Progenitor cell of endocrine pancreas (in vitro differentiated cells): ENCODE measurements at regions not wholly inside any gene's neighbourhood (a gene's known extent, or its start where the extent isn't known, plus 50 kb on each side); places are given as distances from the start of the nearest gene placed in this dataset.

Source experiments
- DNase-seq: peaks from one replicate; pipeline ENCODE4 v3.0.0; 2021; ENCODE audit warnings: low spot score; ENCODE audit not compliant: unreplicated experiment
- H3K27ac Mint-ChIP-seq: 2 replicates; pipeline ENCODE4 v1.8.0; 2021; ENCODE audit warnings: mild to moderate bottlenecking, moderate library complexity, mixed read lengths
- H3K27me3 Mint-ChIP-seq: 2 replicates; pipeline ENCODE4 v1.8.0; 2021; ENCODE audit warnings: mixed read lengths
- H3K36me3 Mint-ChIP-seq: 2 replicates; pipeline ENCODE4 v1.8.0; 2022; ENCODE audit warnings: mixed read lengths; ENCODE audit not compliant: insufficient read depth
- H3K4me1 Mint-ChIP-seq: 2 replicates; pipeline ENCODE4 v1.8.0; 2021; ENCODE audit warnings: low read depth, mixed read lengths
- H3K4me3 Mint-ChIP-seq: 2 replicates; pipeline ENCODE4 v1.8.0; 2021; ENCODE audit warnings: low read depth, mild to moderate bottlenecking, moderate library complexity, mixed read lengths
- H3K9me3 Mint-ChIP-seq: 2 replicates; pipeline ENCODE4 v1.8.0; 2021; ENCODE audit warnings: low read depth, mixed read lengths
- TF ChIP-seq, protein P1 (sequence below): fragments of 200-600 bp; sonication (generic); IDR thresholded peaks from one replicate; pipeline ENCODE4 v1.5.0; 2021; ENCODE audit warnings: antibody characterized with exemption, mild to moderate bottlenecking; ENCODE audit not compliant: unreplicated experiment

DNA sequence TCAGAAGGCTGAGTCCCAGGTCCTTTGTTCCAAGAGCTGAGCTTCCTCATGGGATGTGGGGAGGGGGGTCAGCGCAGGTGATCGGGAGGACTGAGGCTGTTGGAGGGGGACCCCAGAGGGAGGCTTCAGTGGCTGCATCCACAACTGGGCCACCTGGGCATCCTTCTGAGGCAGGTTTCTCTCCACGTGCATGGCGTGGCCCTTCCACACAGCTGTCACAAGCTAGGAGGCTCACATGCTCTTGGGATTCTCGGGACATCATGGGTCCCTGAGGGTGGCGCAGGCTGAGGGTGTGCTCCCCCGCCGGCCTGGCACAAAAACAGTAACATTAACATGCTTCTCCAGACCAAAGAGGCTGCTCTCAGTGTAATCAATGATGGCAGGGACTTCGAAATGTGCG lies 229.6 kb upstream of the AJAP1 start:
- TF ChIP-seq, protein P1, sequence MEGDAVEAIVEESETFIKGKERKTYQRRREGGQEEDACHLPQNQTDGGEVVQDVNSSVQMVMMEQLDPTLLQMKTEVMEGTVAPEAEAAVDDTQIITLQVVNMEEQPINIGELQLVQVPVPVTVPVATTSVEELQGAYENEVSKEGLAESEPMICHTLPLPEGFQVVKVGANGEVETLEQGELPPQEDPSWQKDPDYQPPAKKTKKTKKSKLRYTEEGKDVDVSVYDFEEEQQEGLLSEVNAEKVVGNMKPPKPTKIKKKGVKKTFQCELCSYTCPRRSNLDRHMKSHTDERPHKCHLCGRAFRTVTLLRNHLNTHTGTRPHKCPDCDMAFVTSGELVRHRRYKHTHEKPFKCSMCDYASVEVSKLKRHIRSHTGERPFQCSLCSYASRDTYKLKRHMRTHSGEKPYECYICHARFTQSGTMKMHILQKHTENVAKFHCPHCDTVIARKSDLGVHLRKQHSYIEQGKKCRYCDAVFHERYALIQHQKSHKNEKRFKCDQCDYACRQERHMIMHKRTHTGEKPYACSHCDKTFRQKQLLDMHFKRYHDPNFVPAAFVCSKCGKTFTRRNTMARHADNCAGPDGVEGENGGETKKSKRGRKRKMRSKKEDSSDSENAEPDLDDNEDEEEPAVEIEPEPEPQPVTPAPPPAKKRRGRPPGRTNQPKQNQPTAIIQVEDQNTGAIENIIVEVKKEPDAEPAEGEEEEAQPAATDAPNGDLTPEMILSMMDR, result no peak
- peaks cover 4% of the 10 kb centered on the region for H3K9me3 Mint-ChIP-seq
- DNase-seq, result no peak
- no peaks in the 10 kb centered on the region for H3K36me3 Mint-ChIP-seq
- no peak overlapping the region for H3K4me3 Mint-ChIP-seq
- no peaks in the 10 kb centered on the region for H3K27me3 Mint-ChIP-seq
- no peaks in the 10 kb centered on the region for H3K4me1 Mint-ChIP-seq
- no peak overlapping the region for H3K27ac Mint-ChIP-seq

GRCh38 chr1:4425892-4426291 lies 228.5 kb upstream of the AJAP1 start:
- Mint-ChIP-seq H3K36me3 (no peaks in the 10 kb centered on the region), H3K27me3 (no peaks in the 10 kb centered on the region), H3K4me3 (no peak overlapping the region), H3K4me1 (no peaks in the 10 kb centered on the region), H3K9me3 (no peaks in the 10 kb centered on the region), H3K27ac (no peak overlapping the region)
- TF ChIP-seq, protein P1, result no peak
- no peak for DNase-seq

GRCh38 chr1:4428711-4429110 lies 225.7 kb upstream of the AJAP1 start:
- Mint-ChIP-seq H3K4me3 (no peak overlapping the region), H3K27ac (no peak overlapping the region), H3K27me3 (no peaks in the 10 kb centered on the region), H3K36me3 (no peaks in the 10 kb centered on the region), H3K4me1 (no peaks in the 10 kb centered on the region), H3K9me3 (no peaks in the 10 kb centered on the region)
- TF ChIP-seq, protein P1, result no peak
- DNase-seq, result no peak

DNA sequence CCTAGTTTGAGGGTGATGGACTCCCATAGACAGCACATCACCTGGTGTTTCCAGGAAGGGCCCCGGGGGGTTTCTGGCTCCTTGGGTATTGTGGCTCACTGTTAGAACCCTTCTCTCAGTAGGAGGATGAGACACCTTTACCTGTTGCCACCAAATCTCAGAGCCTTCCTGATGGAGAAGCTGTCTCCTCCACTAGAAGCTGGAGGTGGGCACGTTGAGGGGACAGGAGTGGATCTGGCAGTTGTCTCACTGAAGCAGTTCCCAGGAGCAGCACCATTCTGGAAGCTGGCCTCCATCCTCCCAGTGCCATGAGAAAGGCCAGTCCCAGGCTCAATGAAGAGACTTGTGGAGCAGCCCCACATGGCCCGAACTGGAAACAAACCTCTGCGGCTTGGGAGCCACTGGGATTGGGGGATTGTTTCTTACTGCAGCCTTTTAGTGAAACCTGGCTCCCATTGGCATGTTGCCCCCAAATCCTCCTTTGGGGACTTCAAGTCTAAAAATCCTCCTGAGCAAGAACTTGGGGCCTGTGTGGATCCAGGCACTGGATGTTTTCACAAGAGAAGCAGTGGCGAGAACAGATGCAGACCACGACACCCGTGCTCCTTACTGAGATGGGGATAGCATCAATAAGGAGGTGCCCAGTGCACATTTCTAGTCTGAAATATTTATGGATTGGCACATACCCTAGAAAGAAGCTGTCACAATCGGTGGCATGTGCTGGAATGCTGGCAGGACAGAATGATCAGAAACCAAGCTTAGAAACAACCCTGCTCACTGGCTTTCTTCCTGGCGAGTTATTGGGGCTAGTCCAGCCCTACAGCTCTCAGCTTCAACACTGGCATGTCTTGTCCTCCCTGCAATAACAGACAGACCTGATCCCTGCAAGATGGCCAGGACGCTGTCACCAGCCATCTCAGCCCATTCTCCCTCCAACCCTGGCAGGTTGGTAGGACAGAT lies 223.7 kb upstream of the AJAP1 start:
- Mint-ChIP-seq H3K36me3 (no peaks in the 10 kb centered on the region), H3K4me3 (no peak overlapping the region), H3K9me3 (peaks cover 5% of the 10 kb centered on the region), H3K4me1 (no peaks in the 10 kb centered on the region), H3K27me3 (peaks cover 5% of the 10 kb centered on the region), H3K27ac (no peak overlapping the region)
- TF ChIP-seq, protein P1, result no peak
- DNase-seq, result no peak

DNA sequence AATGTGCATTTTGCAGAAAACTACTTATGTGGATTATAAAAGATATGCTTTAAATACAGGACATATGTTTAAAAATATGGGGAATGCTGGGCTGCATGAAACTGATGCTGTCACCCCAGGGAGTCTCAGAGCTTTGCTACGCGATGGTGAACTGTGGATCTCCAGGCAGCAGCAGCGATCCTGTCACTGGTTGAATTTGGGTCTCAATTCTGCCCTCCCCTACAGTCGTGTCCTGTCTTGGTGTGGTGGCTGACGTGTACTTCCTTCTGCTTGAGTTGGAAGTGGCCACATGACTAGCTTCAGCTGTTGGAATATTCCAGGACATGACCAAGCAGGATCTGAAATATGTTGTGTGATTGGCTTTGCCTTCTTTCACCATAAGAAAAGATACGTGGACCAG lies 222.9 kb upstream of the AJAP1 start:
- TF ChIP-seq, protein P1, result no peak
- Mint-ChIP-seq H3K9me3 (peaks cover 6% of the 10 kb centered on the region), H3K4me3 (no peak overlapping the region), H3K4me1 (no peaks in the 10 kb centered on the region), H3K36me3 (no peaks in the 10 kb centered on the region), H3K27me3 (peaks cover 6% of the 10 kb centered on the region), H3K27ac (peak overlapping the region; percentile 44)
- DNase-seq, result no peak
